ENCODE measurements at regions not wholly inside any gene's neighbourhood (a gene's known extent, or its start where the extent isn't known, plus 50 kb on each side); places are given as distances from the start of the nearest gene placed in this dataset.

DNA sequence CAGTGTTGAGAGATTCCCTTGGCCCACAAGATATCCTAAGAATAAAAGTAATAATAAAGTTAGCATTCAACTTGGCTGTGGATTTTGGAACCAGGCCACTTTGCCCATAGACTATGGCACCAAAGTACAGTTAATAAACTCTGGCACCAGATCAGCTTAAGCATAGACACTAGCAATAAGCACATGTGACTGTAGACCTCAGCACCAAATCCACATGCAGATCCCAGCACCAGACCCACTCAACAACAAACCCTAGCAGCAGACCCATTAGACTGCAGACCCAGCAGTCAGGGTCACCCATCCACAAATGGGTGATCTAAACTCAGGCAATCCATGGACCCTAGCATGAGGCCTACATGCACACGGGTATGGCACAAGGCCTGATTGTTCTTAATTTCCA lies 384.8 kb upstream of the CADM2 start:
- H3K27ac Mint-ChIP-seq: no peak overlapping the region
- Histone ChIP-seq H3K27ac (ENCODE audit: low read depth, low read length) (no peak overlapping the region), H3K27me3 (ENCODE audit: control insufficient read depth, insufficient read depth, low read length, poor library complexity, severe bottlenecking) (no peaks in the 10 kb centered on the region), H3K9ac (ENCODE audit: extremely low read depth, low read length, poor library complexity, severe bottlenecking) (no peak overlapping the region), H3K4me1 (ENCODE audit: control insufficient read depth, insufficient read depth, low read length) (no peaks in the 10 kb centered on the region), H3K36me3 (ENCODE audit: control insufficient read depth, insufficient read depth, low read length) (no peaks in the 10 kb centered on the region), H3K9me3 (ENCODE audit: control insufficient read depth, low read length) (peaks cover 4% of the 10 kb centered on the region), H3K4me3 (ENCODE audit: low read length) (no peak overlapping the region)
- 85% methylated on average over 1 of the region's 1 CpG; no CpG with 5 or more reads in 1 of the 2 experiments for WGBS, 2 experiments (ENCODE audit: insufficient coverage in 1 of 2, insufficient read length in 1 of 2)
- no peak overlapping the region for H3K4me3 Mint-ChIP-seq
- H3K27me3 Mint-ChIP-seq (ENCODE audit: insufficient read depth): no peaks in the 10 kb centered on the region
- TF ChIP-seq, protein P1, sequence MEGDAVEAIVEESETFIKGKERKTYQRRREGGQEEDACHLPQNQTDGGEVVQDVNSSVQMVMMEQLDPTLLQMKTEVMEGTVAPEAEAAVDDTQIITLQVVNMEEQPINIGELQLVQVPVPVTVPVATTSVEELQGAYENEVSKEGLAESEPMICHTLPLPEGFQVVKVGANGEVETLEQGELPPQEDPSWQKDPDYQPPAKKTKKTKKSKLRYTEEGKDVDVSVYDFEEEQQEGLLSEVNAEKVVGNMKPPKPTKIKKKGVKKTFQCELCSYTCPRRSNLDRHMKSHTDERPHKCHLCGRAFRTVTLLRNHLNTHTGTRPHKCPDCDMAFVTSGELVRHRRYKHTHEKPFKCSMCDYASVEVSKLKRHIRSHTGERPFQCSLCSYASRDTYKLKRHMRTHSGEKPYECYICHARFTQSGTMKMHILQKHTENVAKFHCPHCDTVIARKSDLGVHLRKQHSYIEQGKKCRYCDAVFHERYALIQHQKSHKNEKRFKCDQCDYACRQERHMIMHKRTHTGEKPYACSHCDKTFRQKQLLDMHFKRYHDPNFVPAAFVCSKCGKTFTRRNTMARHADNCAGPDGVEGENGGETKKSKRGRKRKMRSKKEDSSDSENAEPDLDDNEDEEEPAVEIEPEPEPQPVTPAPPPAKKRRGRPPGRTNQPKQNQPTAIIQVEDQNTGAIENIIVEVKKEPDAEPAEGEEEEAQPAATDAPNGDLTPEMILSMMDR (conservative IDR thresholded peaks at IDR 0.05): no peak
- no peaks in the 10 kb centered on the region for H3K36me3 Mint-ChIP-seq (ENCODE audit: low read depth)
- H3K9me3 Mint-ChIP-seq: no peaks in the 10 kb centered on the region
- H3K4me1 Mint-ChIP-seq: no peaks in the 10 kb centered on the region
- DNase-seq: no peak

DNA sequence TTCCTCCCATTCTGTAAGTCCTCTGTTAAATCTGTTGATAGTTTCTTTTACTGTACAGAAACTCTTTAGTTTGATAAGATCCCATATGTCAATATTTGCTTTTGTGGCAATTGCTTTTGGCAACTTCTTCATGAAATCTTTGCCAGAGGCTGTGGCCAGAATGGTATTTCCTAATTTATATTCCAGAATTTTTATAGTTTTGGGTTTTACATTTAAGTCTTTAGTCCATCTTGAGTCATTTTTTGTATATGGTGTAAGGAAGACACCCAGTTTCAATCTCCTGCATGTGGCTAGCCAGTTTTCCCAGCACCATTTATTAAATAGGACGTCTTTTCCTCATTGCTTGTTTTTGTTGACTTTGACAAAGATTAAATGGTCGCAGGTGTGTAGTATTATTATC lies 372.4 kb upstream of the CADM2 start:
- WGBS, 2 experiments (ENCODE audit: insufficient coverage in 1 of 2, insufficient read length in 1 of 2): 79 to 86% methylated on average over 2 of the region's 2 CpGs
- Histone ChIP-seq H3K36me3 (ENCODE audit: control insufficient read depth, insufficient read depth, low read length) (no peaks in the 10 kb centered on the region), H3K9me3 (ENCODE audit: control insufficient read depth, low read length) (no peaks in the 10 kb centered on the region), H3K4me3 (ENCODE audit: low read length) (no peak overlapping the region), H3K27me3 (ENCODE audit: control insufficient read depth, insufficient read depth, low read length, poor library complexity, severe bottlenecking) (no peaks in the 10 kb centered on the region), H3K9ac (ENCODE audit: extremely low read depth, low read length, poor library complexity, severe bottlenecking) (no peak overlapping the region), H3K4me1 (ENCODE audit: control insufficient read depth, insufficient read depth, low read length) (no peaks in the 10 kb centered on the region), H3K27ac (ENCODE audit: low read depth, low read length) (no peak overlapping the region)
- Mint-ChIP-seq H3K27me3 (ENCODE audit: insufficient read depth) (no peaks in the 10 kb centered on the region), H3K36me3 (ENCODE audit: low read depth) (no peaks in the 10 kb centered on the region), H3K27ac (no peak overlapping the region), H3K4me1 (no peaks in the 10 kb centered on the region), H3K4me3 (no peak overlapping the region), H3K9me3 (no peaks in the 10 kb centered on the region)
- DNase-seq: no peak
- TF ChIP-seq, protein P1 (conservative IDR thresholded peaks at IDR 0.05): no peak

DNA sequence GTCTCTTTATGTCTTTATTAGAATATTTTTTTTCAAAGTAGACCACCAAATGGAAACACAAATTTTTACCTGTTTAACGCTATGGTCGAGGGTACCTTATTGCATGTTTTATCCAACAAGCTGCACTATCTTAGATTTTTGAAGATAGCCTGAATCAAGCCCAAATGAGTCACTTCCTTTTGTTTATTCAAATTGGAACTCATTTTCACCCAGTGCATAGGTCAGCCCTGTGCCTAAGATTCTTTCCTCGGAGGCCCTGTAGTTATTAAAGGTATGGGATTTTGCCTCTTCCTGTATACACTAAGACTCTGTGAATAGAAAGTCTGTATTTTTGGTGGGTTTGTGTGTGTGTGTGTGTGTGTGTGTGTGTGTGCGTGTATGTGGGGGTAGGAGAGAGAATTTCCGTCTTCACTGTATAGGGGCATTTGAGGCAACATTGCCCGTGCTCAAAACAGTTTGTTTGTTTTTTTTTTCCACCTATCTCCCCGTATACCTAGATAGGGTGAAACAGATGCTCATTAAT lies 358.0 kb upstream of the CADM2 start:
- H3K27ac Mint-ChIP-seq: no peak overlapping the region
- Histone ChIP-seq H3K9me3 (ENCODE audit: control insufficient read depth, low read length) (no peaks in the 10 kb centered on the region), H3K4me1 (ENCODE audit: control insufficient read depth, insufficient read depth, low read length) (no peaks in the 10 kb centered on the region), H3K36me3 (ENCODE audit: control insufficient read depth, insufficient read depth, low read length) (no peaks in the 10 kb centered on the region), H3K9ac (ENCODE audit: extremely low read depth, low read length, poor library complexity, severe bottlenecking) (no peak overlapping the region), H3K27me3 (ENCODE audit: control insufficient read depth, insufficient read depth, low read length, poor library complexity, severe bottlenecking) (no peaks in the 10 kb centered on the region), H3K27ac (ENCODE audit: low read depth, low read length) (no peak overlapping the region), H3K4me3 (ENCODE audit: low read length) (no peak overlapping the region)
- DNase-seq: no peak
- TF ChIP-seq, protein P1 (conservative IDR thresholded peaks at IDR 0.05): no peak
- H3K4me1 Mint-ChIP-seq: peaks cover 16% of the 10 kb centered on the region
- no peaks in the 10 kb centered on the region for H3K27me3 Mint-ChIP-seq (ENCODE audit: insufficient read depth)
- 80% methylated on average over 6 of the region's 7 CpGs; no CpG with 5 or more reads in 1 of the 2 experiments for WGBS, 2 experiments (ENCODE audit: insufficient coverage in 1 of 2, insufficient read length in 1 of 2)
- no peak overlapping the region for H3K4me3 Mint-ChIP-seq
- H3K9me3 Mint-ChIP-seq: no peaks in the 10 kb centered on the region
- H3K36me3 Mint-ChIP-seq (ENCODE audit: low read depth): no peaks in the 10 kb centered on the region

Data from endodermal cell (in vitro differentiated cells).